GM18873 (cell line): ENCODE measurements at regions not wholly inside any gene's neighbourhood (a gene's known extent, or its start where the extent isn't known, plus 50 kb on each side); places are given as distances from the start of the nearest gene placed in this dataset.

Experiments
- ATAC-seq: cut with Tn5 transposase; IDR thresholded peaks from one replicate; pipeline ENCODE4 v1.9.1; 2021; ENCODE audit warnings: mild to moderate bottlenecking, moderate library complexity, moderate number of reproducible peaks; ENCODE audit not compliant: unreplicated experiment, low FRiP score

- ATAC-seq, result no peak
Measured at GRCh38 chr7:12779947-12780346, 92.5 kb downstream of the ARL4A start.

GRCh38 chr7:12783421-12784095, 96.1 kb downstream of the ARL4A start:
- ATAC-seq, result no peak

DNA sequence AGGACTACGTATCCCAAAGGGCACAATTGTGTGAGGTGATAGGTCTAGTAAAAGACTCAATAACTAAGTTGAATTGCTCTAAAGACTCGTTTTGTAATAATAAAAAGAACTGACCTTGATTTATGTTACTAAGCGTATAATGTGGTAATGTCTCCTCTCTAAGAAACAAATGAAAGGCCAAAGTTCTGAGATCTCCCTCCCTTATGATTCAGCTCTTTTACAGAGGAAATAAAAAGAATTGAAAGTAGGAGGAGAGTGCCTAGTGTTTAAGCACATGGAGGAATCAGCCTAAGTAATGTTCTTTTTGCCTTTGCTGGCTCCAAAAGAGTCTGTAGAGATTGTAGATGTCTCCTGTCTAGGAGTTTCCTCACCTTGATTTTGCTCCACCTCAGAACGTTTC, 98.0 kb downstream of the ARL4A start:
- ATAC-seq, result no peak

DNA sequence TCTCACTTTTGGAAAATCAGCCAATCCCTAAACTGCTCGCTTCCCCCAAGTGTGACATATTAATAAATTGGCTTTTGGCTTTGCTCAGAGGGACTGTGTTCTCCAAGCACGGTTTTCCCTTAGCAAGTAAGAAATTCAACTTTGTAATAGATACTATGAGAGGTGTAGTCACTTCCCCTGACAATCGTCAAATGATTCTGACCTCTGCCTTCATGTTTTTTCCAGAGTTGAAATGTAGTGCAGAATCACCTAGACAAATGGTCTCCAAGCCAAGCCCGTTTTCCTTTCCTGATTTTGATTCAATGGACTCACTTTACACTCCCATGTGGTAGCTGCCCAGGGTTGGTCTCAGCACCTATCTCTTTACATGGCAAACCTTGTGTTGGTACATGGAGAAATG, 99.1 kb downstream of the ARL4A start:
- no peak for ATAC-seq

- no peak for ATAC-seq
Measured at GRCh38 chr7:12788171-12788570, 100.7 kb downstream of the ARL4A start.

- ATAC-seq, result no peak
Measured at GRCh38 chr7:12788591-12788990, 101.2 kb downstream of the ARL4A start.

- ATAC-seq, result no peak
Measured at GRCh38 chr7:12794722-12795302, 107.4 kb downstream of the ARL4A start.

DNA sequence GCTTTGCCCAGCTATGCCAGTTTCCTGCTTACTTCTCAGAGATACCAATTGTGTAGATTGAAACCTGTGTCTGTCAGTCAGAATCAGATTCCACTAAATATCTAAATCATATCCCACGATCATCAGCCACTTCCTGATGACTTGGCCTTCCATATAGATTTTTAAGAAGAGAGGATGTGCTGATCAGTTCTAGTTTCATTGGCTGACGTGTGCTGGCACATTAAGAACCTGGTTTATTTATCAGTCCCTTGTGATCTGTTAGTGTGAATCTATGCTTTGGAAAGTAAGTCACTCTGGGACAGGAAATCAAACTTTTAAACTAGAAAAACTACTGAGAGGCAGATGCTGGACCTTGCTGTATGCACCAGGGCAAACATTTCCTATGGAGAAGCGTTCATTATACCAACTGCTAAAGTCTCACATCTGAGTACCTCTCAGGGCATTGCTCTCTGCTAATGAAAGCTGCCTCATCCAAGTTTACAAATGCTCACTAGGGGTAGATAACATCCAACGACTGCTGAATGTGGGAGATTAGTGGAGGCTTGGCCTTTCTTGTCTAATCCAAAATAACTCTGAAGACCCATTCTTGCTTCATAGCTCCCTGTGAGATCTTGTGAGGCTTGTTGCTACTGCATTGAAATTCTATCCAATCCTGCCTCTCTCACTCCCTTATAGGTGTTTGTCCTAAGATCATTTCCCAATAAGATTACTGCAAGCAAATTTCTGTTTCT, 109.1 kb downstream of the ARL4A start:
- no peak for ATAC-seq

DNA sequence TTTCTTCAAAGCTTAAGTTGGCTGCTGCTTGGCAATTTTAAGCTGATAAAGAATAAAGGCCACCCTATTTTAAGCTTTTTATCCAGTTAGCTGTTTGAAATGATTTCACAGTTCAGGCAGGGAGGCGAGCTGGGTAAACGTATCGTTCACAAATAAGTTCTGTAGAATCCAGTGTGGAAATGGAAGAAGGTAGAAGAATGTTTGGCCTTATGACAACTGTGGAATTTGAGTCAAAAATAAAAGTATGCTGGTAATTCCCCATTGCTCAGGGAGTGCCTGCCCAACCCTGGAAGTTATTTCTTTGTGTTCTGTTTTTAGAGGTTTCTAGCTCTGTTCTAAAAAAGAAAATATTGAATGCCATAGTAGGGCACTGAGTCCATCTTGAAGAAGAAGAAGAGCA, 113.1 kb downstream of the ARL4A start:
- ATAC-seq, result no peak

- no peak for ATAC-seq
Measured at GRCh38 chr7:12801107-12801506, 113.7 kb downstream of the ARL4A start.

DNA sequence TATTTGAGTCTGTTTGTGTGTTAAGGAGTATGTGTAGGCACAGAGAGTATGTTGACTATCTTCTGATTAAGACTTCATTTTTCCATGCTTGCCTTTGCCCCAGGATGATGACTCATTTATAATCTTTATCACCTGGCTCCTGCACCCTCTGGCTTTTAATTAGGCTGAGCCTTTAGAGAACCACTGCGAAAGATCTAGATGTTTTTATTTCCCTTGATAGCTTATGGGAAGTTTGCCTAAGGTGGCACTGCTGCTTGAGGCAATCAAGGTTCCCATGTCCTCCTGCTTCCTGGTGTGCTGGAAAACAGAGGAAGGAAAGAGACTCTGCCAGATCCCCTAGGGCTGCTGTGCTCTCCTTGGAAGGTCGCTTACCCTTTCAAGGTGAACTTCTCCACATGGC, 114.6 kb downstream of the ARL4A start:
- ATAC-seq, result no peak

- no peak for ATAC-seq
Measured at GRCh38 chr7:12803542-12803941, 116.1 kb downstream of the ARL4A start.

DNA sequence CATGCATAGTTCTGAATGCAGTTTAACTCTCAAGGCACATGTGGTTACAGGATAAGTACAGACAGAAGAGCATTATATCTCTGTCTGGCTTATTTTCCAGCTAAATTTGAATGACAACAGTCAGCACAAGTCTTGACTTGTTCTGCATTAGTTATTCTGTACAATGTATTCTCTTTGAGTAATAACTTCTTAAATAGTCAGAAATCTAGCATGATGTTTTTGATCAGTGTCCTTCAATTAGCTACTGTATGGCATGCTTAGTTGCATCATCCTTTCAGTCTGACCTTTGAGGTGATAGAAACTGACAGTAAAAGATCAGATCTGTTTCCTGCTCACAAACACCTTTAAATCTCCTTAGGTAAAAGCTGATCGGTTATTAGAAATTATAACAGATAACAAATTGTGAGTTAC, 118.1 kb downstream of the ARL4A start:
- ATAC-seq, result no peak

GRCh38 chr7:12805957-12806356, 118.5 kb downstream of the ARL4A start:
- ATAC-seq, result no peak

- no peak for ATAC-seq
Measured at GRCh38 chr7:12809476-12809875, 122.0 kb downstream of the ARL4A start.

GRCh38 chr7:12812111-12812510, 124.7 kb downstream of the ARL4A start:
- no peak for ATAC-seq

GRCh38 chr7:12814107-12814506, 126.7 kb downstream of the ARL4A start:
- no peak for ATAC-seq

DNA sequence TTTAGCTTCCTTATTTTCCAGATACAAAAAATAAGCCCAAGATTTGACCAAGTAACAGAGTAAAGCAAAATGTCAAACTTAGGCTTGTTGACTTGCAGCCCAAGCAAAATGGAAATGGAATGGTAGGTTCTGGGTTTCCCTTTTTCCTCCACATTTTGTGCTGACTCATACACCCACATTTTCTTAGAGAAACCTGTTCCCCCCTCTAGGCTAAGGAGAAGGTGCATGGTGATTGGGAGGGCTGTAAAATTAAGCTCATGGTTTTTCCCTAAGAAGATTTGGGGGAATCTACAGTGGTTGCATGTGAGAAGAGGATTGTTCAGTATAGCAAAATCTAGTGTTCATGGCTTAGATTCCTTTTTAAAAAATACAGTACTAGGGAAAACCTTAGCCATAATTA, 127.4 kb downstream of the ARL4A start:
- no peak for ATAC-seq

DNA sequence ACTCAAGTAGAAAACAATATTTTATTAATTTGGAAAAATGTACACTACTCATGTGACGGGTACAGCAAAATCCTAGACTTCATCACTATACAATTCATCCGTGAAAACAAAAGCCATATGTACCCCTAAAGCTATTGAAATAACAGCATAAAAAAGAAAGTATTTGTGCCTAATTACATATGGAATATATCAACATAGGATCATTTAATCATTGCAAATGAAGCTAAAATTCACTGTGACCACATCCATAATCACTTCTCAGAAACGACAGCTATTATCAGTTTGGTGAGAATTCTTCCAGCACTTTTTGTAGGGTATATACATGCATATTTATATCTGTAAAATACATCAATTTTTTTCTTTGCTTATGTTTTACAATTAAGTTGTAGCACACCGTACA, 128.0 kb downstream of the ARL4A start:
- no peak for ATAC-seq

- no peak for ATAC-seq
Measured at GRCh38 chr7:12815871-12816270, 128.4 kb downstream of the ARL4A start.

DNA sequence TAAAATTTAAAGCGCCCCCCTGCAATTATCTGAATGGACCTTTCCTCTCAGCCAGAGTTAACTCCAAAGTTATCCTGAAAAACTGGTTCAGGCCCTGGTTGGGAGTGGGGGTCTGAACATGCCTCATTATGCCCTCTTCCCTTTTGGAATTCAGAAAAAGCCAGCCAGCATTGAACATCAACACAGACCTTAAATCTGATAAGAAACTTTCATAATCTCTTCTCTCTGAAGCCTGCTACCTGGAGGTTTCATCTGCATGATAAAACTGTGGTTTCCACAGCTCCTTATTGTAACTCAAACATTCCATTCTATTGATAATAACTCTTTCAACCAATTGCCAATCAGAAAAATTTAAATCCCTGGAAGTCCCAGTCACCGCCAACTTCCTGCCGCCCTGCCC, 133.3 kb downstream of the ARL4A start:
- ATAC-seq, result no peak

DNA sequence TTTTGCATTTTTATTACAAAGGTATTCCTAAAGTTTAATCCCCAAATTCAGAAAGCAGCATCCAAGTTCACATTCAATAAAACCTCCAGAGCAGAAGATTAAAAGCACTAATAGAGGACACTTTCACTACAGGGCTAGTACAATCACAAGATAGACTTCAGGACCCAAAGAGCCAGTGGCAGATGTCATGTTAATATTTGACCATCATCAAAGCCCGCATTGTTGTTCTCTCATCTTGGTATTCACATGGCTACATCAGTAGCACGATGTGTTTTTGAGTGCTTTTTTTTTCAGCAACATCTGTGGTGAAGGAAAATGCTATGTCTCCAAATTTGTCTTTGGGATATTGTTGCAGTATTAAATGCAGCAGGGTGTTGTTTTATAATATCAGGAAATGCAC, 134.3 kb downstream of the ARL4A start:
- no peak for ATAC-seq
